ENCODE measurements at regions not wholly inside any gene's neighbourhood (a gene's known extent, or its start where the extent isn't known, plus 50 kb on each side); places are given as distances from the start of the nearest gene placed in this dataset.

DNA sequence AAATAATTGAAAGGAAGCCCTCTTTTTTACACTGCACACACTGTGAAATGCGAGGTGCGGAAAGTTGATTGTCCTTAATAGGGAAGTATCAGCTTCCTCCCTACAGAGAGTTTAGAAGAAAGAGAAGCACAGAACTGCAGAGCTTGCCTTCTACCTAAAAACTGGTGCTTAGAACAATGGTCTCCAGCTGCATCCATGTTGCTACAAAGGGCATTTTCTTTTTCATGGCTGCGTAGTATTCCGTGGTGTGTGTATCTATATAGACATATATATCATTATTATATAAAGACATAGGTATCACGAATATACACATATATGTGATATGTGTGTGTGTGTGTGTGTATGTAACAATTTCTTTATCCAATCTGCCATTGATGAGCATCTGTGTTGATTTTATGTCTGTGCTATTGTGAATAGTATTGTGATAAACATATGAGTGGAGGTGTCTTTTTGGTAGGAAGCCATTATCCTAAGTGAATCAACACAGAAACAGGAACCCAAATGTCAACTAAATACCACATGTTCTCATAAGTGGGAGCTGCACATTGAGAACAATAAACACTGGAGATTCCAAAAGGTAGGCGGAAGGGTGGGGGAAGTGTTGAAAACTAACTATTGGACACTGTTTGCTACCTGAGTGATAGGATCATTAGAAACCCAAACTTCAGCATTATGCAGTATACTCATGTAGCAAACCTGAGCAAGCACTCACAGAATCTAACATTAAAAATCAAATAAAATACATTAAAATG is 290.0 kb upstream of the RUNX1 start:
- DNase-seq (ENCODE audit: low spot score), result no peak

DNA sequence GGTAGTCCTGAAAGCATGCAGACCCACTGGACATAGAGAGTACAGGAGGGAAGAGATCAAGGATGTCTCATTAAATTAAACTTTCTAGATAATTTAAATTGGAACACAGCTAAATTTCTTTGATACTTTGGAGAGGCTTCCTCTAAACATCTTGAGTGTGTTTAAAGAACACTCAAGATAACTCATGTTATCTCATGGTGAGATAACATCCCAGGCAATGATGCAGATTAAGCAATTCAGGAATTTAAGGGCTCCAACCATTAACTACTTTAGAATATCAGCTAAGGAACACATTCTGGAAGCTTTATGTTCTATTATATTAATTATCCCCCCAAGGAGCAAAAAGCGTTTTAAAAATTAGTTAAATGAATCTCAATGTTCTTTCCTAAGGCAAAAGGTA is 289.2 kb upstream of the RUNX1 start:
- DNase-seq (ENCODE audit: low spot score), result no peak

DNA sequence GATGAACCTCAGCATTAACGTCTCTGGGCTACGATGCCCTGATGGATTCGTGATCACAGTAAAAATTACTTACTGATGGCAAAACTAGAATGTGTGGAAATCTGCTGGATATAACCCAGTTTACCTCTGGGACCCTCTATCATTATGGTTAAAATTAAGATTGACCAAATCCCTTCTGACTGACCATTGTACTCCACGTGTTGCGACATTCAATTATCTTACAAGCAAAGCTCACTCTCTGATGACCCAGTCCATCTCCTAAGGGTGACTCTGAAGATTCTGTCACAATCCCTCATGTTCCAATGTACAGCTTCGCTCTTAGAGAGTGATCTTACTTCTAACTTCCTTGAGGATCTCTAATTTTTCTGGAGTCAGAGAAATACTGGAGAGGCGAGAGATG is 288.5 kb upstream of the RUNX1 start:
- no peak for DNase-seq (ENCODE audit: low spot score)

DNA sequence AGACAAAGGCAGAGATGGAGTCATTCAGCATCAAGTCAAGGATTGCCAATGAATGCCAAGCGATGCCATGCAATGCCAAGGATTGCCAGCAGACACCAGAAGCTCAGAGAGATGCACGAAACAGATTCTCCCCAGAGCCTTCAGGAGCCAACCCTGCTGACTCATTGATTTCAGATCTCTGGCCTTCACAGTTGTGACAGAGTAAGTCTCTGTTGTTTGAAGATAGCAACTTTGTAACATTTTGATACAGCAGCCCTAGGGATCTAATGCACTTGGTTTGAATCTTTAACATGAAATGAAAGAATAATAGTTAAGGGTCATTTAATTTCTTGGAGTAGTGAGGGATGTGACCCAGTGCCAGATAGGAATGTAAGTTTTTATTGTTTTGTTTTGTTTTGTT is 287.4 kb upstream of the RUNX1 start:
- DNase-seq (ENCODE audit: low spot score), result no peak

DNA sequence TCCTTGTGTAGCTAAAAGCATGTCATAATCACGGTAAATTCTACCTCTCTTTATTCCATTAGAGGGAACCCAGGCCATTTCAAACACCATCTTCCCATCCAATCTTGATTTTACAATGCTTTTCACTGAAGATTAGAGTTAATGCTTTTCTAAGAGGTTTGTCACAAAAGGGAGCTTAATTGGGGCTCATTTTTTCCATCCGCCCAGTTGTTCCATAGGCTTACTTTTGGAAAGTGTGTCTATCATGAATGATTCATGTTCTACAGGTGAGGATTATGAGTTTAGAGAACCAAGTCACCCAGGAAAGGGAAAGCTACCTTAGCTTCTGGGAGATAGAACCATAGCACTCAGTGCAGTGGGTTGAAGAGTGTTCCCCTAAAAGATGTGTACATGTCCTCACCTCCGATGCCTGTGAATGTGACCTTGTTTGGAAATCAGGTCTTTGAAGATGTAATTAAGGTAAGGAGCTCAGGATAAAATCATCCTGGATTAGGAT is 286.9 kb upstream of the RUNX1 start:
- DNase-seq (ENCODE audit: low spot score), result no peak

DNA sequence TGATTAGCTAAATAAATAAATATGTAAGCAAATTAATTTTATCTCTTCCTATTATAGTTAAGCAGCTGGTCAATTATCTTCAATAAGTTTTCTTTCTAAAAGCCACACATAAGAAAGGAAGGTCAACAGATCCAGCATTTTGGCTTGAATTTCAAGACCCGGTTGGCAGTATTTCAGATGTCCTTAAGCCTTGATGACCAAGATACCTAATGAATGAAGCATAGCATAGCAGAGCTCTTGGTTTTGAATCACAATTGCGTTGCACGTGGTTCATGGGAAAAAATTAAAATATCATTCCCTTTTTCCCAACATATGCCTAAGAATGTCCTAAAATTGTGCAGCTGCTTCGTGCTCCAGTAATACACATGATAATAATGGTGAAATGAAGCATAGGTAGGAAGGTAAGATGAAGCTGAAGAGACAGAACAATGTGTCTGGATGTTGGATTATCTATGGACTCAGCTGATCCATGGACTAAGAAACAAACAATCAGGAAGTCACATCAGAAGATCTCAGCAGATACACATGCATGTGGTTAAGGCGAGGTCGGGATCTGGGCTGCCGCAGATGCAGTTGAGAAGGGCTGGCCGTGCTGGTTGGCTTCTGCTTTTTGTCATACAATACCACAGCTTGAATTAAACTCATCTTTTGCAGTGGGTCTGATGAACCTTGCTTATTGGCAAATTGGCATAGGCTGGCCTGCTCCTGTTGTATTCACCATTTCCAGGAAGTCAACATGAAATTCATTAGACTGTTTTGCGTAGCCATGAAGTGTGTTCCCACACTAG is 284.9 kb upstream of the RUNX1 start:
- no peak for DNase-seq (ENCODE audit: low spot score)

DNA sequence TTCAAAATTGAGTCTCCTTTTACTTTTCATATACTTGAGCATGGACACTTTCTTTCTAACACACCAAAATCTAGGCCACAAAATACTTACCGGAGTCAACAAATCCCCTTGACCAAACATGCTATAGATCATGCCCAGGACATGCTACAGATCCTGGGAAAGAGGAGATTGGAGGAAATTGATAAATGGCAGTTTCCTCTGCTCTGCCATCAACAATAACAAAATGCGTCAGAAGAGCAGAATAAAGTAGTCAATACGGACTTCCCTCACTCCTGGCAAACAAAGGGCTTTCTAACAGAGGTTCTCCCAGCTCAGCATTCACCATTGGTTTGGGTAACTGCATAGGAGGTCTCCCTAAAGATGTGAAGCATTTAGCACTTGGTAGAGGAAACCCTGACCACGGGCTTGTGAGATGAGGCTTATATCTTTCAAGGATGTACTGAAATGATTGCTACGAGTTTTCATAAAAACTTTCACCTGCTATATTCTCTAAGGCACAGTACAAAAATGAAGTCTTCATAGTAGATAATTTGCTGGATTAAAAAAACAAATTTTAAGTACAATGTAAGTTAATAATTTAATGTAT is 283.8 kb upstream of the RUNX1 start:
- no peak for DNase-seq (ENCODE audit: low spot score)

DNA sequence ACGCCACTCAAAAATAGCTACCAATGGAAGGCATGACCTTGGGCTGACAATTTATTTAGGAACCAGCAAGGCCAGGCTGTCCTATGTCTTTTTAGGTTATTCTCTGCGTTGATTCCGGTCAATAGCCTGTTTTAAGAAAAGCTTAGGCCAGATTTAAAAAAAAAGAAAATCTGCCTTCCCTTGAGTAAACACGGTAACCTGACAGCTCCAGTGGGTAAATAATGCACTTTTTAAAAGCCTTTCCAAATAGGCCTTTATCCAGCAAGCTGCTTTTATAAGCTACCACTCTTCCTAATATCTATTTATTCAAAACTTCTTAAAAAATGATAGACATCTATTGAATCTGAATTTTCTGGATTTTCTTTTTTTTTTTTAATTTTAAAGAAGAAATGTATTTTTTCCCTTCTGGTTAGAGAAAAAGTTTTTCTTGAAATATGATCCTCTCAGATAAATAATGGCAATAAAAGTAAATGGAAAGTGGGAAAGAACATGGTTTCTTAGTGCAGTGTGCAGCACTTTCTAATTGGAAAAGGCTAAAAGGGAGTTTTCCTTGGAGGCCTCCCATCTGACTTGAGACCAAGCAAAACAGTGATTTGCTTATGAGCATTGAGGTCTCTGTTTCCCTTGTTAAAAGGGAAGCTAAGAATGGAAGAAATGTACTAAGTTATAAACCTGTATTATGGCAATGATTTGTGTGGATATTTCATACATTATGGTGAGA is 281.0 kb upstream of the RUNX1 start:
- DNase-seq (ENCODE audit: low spot score), result no peak

DNA sequence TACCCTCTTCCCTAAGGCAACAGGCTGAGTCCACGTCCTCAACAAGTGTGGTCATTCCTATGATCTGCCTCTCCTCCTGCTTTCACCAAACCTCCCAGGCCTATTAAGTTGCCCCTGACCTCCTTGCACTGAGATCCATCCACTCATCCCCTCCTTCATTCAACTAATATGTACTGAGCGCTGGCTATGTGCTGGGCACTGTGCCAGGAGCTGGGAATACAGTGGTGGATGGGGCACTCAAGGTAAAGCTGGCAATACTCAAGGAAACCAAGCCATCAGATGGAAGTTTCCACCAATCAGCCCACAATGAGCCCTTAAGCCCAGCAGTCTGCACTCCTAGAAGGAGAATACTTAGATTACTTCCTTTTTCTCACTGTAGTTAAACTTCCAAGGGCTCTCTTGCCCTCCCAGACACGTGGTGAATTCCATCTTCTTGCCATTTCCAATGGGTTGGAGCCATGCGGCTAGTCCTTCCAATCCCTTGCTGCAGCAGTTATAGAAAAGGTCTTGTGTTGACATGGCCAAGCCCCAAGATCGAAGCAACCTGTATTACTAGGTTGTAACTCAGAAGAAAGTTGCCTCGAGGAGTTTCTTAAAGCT is 279.9 kb upstream of the RUNX1 start:
- no peak for DNase-seq (ENCODE audit: low spot score)

DNA sequence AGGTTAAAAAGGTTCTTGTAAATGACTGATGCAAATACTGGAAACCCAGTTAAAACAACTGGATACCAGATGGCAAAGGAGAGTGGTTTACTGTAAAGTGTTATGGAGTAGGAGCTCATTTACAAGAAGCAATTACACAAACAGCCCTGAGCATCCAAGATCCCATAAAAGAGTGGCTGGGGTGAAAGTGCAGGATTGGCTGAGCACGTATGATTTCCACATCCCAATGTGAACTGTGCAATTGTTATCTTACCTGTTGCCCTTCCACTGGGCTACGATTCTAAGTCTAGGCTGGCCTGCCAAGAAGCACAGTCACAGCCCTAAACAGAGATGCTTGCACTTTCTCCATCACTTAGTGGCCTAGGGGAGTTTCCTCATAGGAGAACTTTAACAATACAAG is 277.6 kb upstream of the RUNX1 start:
- DNase-seq (ENCODE audit: low spot score), result no peak

DNA sequence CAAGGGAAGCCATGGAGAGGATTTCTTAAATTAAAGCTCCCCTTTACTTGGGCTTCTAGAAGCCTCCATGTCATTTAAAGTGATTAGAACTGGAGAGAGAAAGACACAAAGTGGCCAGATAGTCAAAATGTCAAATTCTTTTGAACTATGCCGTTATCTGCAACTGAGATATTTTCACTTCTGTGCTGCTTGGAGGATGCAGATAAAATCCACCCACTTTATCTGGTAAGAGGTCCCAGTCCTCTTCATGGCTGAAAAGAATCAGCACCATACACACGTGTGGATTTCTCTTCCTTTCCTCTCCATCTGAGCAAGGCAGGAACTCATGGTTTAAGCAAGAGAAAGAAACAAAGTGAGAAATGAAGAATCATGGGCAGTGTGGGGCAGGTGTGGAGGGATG is 276.9 kb upstream of the RUNX1 start:
- no peak for DNase-seq (ENCODE audit: low spot score)

DNA sequence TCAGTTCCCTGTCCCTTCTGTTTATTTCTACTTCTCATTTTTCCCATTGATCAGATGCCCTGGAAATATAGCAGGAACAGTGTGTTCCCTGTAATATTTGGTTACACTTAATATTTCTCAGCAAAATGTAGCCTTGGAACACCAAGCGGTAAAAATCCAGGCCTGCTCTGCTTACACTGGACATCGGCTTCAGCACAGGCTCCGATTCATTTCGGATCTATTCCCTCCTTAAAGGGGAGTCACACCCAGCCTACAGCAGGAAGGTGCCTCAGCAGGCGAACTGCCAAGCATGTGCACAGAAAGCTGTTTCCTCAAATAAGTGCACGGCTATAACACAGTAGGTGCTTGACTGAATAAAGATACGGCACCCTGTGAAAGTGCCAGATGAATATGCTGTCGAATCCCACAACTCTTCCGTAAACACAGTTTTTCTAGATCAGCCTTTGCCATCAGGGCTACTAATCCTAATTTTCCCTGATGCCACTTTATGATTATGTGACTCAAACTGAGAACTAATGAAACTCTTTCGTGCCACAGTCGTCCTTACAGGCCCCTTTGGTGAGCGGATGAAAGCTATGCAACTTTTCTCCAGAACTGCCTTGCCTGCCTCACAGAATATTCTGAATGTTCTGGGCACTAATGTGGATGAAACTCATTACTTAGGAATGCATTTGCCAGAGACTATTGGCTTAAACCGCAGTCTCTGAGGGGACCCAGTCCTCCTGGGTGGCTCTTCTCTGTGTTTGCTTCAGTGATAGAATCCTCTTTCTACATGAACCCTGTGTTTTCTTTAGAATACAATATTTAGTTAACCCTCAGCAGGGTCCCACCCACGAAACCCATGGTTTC is 275.5 kb upstream of the RUNX1 start:
- DNase-seq (ENCODE audit: low spot score), result peak; percentile 60

DNA sequence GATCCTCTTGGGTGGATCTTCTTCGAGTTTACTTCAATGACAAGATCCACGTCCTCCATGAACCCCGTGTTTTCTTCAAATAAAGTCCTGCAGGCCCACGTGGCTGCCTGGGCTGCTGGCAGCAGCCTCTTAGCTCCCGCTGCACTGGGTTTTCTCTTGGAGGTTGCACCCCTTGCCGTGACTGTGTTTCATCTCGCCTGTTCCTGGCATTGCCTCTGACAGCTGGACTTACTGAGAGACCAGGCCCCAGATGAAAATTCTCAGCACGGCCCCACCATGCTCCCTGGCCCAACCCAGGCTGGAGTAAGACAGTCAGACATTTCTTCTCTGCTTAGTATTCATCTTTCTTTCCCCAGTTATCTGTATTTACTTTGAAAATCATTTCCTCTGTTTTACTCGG is 274.8 kb upstream of the RUNX1 start:
- peak; percentile 22 for DNase-seq (ENCODE audit: low spot score)

DNA sequence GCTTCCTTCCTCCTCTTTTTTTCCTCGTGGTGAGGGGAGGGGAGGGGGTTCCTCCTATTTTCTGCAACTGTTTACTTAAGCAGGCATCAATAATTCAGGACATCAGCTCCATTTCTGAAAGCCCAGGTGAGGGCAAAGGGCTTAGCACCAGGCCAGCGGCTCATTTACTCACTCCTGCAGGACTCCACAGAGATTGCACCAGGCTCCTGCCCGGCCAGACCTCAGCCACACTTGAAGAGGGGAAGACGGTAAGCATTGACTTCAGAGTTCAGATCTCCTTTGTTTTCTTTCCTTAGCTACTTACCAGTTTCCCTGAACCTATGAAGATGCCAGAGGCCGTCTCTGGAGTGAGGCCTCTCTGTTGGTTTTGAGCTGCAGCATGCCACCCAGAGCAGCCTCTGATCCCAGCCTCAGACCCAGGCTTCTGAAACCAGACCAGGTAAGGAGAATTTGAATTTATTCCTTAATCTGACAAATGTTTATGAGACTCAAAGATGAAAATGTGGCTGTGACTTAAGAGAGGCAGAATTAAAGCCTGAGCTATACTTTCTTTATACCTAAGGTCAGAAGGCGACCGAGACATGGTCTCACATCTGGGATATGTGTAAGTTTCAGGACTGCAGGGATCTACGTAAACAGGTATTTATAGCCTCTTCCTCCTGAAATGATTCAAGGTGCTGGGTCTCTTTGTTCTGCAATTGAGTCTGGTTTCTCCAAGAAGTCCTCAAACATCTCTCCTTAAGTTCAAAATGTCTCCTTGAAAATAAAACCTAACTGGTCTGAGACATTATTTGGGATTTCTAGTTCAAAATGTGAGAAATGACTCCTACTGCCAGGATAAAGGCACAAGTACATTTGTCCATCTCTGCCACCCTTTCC is 272.5 kb upstream of the RUNX1 start:
- DNase-seq (ENCODE audit: low spot score), result no peak

DNA sequence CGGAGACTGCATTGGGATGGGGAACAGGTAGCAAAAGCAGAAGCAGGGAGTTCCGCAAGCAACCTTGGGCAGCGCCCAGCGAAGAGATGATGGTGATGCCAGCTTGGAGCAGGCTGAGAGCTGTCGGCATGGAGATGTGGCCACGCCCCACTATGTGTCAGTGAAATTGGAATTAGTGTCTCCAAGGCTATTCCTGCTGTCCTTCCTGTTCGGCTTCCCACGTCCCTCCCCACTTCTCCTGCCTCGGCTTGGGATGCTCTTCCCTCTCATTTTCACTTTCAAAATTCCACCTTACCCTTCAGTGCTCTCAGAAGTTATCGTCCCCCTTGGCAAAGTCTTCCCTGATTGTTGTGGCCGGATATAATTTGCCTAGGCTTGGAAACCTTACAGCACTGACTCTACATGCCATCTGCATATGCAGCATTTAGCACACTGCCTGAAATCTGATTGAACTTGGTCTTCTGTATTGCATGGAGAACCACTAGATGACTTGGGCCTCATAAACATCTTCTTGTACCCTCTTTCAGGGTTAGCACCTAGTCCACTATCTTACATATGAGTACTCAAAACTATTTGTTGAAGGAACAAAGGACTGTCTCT is 270.7 kb upstream of the RUNX1 start:
- no peak for DNase-seq (ENCODE audit: low spot score)

DNA sequence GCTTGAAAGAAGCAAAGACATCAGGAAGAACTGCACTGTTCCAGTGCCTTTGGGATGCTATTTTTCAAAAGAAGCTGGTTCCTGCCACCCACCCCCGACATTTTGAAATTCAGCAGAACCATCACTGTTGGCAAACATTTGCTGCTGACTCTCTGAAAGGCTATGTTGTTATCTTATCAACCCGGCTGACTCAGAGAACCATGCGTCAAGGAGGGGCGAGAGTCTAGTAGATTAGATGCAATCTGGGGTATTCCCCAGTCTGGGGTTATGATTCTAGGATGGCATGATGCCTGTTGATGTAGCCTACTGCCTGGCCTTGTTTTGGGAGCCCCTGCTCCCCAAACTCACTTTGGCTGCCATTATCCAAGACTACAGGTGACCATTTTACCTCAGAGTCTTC is 267.8 kb upstream of the RUNX1 start:
- no peak for DNase-seq (ENCODE audit: low spot score)

DNA sequence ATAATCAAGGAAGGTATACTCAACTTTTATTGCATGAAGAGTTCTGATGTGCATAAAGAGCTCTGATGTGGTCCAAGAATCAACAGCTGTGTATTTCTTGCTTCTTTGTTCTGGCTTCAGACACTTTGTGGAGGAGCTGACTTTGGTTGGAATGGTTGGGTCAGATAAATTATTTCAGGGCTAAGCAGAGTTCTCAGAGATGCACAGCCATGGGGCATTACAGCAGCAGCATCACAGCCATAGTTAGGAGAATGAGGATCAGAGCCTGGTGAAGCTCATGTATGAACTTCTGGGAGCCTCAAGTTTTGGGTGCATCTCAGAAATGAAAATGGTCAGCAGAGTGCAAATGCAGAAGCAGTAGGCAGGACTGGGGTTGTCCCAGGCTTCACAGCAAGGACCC is 267.4 kb upstream of the RUNX1 start:
- no peak for DNase-seq (ENCODE audit: low spot score)

DNA sequence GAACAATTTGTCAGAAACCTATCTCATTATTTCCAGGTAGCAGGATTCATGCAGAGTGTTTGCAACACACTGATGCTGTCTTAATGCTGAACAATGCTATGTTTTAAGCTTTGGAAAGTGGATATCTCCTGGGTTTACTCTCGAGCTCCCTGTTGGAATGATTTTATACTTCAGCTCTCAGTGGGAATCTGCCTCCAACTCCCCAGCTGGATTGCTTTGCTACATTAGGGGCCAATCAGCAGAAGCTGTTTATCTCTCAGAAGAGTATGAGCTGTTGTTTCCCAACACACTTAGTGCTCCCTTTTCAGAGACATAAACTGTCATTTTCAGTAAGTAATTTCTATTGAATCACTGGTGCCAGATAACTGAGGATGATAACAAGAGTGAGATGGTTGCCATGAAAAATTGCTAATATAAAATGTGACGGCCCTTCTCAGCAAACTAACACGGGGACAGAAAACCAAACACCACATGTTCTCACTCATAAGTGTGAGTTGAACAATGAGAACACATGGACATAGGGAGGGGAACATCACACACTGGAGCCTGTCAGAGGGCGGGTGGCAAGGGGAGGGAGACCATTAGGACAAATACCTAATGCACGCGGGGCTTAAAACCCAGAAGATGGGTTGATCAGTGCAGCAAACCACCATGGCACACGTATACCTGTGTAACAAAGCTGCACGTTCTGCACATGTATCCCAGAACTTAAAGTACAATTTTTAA is 265.9 kb upstream of the RUNX1 start:
- no peak for DNase-seq (ENCODE audit: low spot score)

DNA sequence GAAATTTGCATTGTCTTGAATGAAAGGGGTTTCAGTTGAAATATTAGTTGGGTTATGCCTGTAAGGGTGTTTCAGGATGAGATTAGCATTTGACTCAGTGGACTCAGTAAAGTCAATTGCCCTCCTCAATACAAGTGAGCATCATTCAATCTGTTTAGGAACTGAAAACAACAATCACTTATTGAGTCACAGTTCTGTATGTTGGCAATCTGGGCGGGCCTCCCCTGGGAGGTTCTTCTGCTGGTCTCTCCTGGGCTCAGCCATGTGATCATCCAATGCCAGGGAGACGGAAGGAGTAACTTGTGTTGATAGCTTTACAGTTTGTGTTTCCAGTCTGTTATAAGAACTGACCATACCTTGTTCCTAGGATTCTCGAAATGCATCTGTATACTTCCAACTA is 262.9 kb upstream of the RUNX1 start:
- DNase-seq (ENCODE audit: low spot score), result no peak

Measured in AG08396 (cell line).